ENCODE measurements at regions not wholly inside any gene's neighbourhood (a gene's known extent, or its start where the extent isn't known, plus 50 kb on each side); places are given as distances from the start of the nearest gene placed in this dataset.

- TF ChIP-seq POLR2AphosphoS5 (IDR thresholded peaks at IDR 0.05; ENCODE audit: low read depth, low read length) (no peak), POLR2A (IDR thresholded peaks at IDR 0.05; ENCODE audit: low read depth, low read length) (no peak), SPI1 (IDR thresholded peaks at IDR 0.05; ENCODE audit: low read depth, low read length) (no peak), TAF1 (IDR thresholded peaks at IDR 0.05; ENCODE audit: low read depth, low read length) (no peak), PAX5 (IDR thresholded peaks at IDR 0.05; ENCODE audit: insufficient read depth, low read length, severe bottlenecking) (no peak)
Measured at GRCh38 chr2:100692906-100693305, 127.0 kb upstream of the NPAS2 start.
